Stomach (tissue), 4 donors: ENCODE measurements at regions not wholly inside any gene's neighbourhood (a gene's known extent, or its start where the extent isn't known, plus 50 kb on each side); places are given as distances from the start of the nearest gene placed in this dataset.

Source experiments
- CTCF ChIP-seq, 7 experiments: fragments of 450-650 bp in 4 of 7; fragments of 200-600 bp in 3 of 7; sonication (generic) in 3 of 7; IDR thresholded peaks; one replicate each; pipeline ENCODE4 v1.5.1; 2016 to 2019; ENCODE audit warnings: antibody characterized with exemption in 7 of 7, control low read depth in 2 of 7, mild to moderate bottlenecking in 1 of 7
- EP300 ChIP-seq: sonication (generic); formaldehyde crosslinking; IDR thresholded peaks from one replicate; pipeline ENCODE4 v1.6.1; 2017; ENCODE audit warnings: antibody characterized with exemption
- POLR2A ChIP-seq, 4 donors: fragments of 450-650 bp; IDR thresholded peaks; one replicate each; pipeline ENCODE4 v1.6.1; 2016; ENCODE audit warnings: antibody characterized with exemption in 4 of 4, control low read depth in 2 of 4, mild to moderate bottlenecking in 1 of 4, moderate library complexity in 1 of 4

GRCh38 chr2:106284255-106284654 is 90.2 kb upstream of the UXS1 start:
- TF ChIP-seq POLR2A (IDR thresholded peaks at IDR 0.05) (no peak), CTCF (IDR thresholded peaks at IDR 0.05) (no peak), EP300 (no peak)
